ENCODE measurements at regions not wholly inside any gene's neighbourhood (a gene's known extent, or its start where the extent isn't known, plus 50 kb on each side); places are given as distances from the start of the nearest gene placed in this dataset.

DNA sequence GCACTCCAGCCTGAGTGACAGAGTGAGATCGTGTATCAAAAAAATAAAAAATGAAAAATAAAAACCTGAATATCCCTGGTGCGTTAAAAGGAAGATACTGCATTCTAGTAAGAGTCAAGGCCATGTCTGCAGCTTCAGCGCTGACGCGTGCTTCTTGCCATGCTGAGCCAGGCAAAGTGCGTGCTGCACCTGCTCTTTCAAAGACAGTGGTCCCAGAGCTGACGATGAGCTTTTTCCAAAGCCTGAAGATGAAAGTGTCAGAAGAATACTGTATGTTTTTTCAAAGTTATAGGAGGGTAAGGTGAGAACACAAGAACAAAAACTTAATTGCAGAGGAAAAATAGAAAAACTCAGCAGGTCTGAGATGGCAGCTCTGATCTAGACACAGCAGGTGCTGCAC is 115.1 kb downstream of the RNASET2 start:
- CTCF ChIA-PET = interaction anchor here (1.3 to 1.4 kb wide), 2 partner anchors 12 to 54 kb away, joined by 3 read pairs; no protein-coding TSS in a partner anchor
- no peak overlapping the region for H3K9ac ChIP-seq (replicated peaks; ENCODE audit: extremely low read depth, insufficient read depth, low read length)
- H2AFZ ChIP-seq (ENCODE audit: low read depth, low read length) = no peak overlapping the region
- no peaks in the 10 kb centered on the region for H3K27me3 ChIP-seq (ENCODE audit: control insufficient read depth in 2 of 2, insufficient read depth in 2 of 2, low read length in 2 of 2)
- no peaks in the 10 kb centered on the region for H4K20me1 ChIP-seq (replicated peaks; ENCODE audit: control insufficient read depth, extremely low read depth, insufficient read depth, low read length)
- intact Hi-C loops (cut with micrococcal nuclease) = no loop called here
- H3K4me1 ChIP-seq (ENCODE audit: control insufficient read depth, extremely low read depth, insufficient read depth, low read length) = no peaks in the 10 kb centered on the region
- TF ChIP-seq, protein P1, sequence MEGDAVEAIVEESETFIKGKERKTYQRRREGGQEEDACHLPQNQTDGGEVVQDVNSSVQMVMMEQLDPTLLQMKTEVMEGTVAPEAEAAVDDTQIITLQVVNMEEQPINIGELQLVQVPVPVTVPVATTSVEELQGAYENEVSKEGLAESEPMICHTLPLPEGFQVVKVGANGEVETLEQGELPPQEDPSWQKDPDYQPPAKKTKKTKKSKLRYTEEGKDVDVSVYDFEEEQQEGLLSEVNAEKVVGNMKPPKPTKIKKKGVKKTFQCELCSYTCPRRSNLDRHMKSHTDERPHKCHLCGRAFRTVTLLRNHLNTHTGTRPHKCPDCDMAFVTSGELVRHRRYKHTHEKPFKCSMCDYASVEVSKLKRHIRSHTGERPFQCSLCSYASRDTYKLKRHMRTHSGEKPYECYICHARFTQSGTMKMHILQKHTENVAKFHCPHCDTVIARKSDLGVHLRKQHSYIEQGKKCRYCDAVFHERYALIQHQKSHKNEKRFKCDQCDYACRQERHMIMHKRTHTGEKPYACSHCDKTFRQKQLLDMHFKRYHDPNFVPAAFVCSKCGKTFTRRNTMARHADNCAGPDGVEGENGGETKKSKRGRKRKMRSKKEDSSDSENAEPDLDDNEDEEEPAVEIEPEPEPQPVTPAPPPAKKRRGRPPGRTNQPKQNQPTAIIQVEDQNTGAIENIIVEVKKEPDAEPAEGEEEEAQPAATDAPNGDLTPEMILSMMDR (IDR thresholded peaks at IDR 0.05; ENCODE audit: extremely low read depth in 1 of 2, insufficient read depth in 1 of 2, low read depth in 1 of 2, low read length in 2 of 2) = no peak
- TF ChIP-seq MYC (IDR thresholded peaks at IDR 0.05; ENCODE audit: low read depth, low read length) (no peak), POLR2AphosphoS5 (IDR thresholded peaks at IDR 0.05; ENCODE audit: insufficient read depth, low read depth, low read length) (no peak), EZH2 (IDR thresholded peaks at IDR 0.05; ENCODE audit: borderline replicate concordance, low read depth, low read length, severe bottlenecking) (no peak), FOS (IDR thresholded peaks at IDR 0.05; ENCODE audit: borderline replicate concordance, insufficient read depth, low read length) (no peak), JUN (IDR thresholded peaks at IDR 0.05; ENCODE audit: borderline replicate concordance, insufficient read depth, insufficient read length, low read depth) (no peak), POLR2A (IDR thresholded peaks at IDR 0.05; ENCODE audit: low read depth, low read length) (no peak), GATA2 (IDR thresholded peaks at IDR 0.05; ENCODE audit: insufficient read depth, insufficient read length, low read depth, low read length) (no peak)
- TF ChIP-seq, protein P2, sequence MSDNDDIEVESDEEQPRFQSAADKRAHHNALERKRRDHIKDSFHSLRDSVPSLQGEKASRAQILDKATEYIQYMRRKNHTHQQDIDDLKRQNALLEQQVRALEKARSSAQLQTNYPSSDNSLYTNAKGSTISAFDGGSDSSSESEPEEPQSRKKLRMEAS (IDR thresholded peaks at IDR 0.05; ENCODE audit: insufficient read depth, insufficient read length) = no peak
- H3K4me3 ChIP-seq (replicated peaks in 1 of 3; ENCODE audit: insufficient read depth in 1 of 3, low read depth in 1 of 3, low read length in 3 of 3) = no peak overlapping the region
- dilution Hi-C loops (cut with MboI; ENCODE audit: extremely low pct_ligation_motif_present, low sequenced_read_pairs) = no loop called here
- POLR2A ChIA-PET = no interaction called here
- no peak overlapping the region for H3K4me2 ChIP-seq (ENCODE audit: insufficient read depth, low read length)
- no peak for DNase-seq (ENCODE audit: low read depth, low spot score)
- BruUV-seq (replicated peaks) = no TSS peak
- H3K36me3 ChIP-seq (ENCODE audit: control insufficient read depth in 2 of 2, extremely low read depth in 1 of 2, insufficient read depth in 2 of 2, low read length in 2 of 2) = no peaks in the 10 kb centered on the region
- H3K9me3 ChIP-seq (replicated peaks; ENCODE audit: control insufficient read depth, insufficient read depth, low read length) = no peaks in the 10 kb centered on the region
- no peaks in the 10 kb centered on the region for H3K79me2 ChIP-seq (ENCODE audit: control insufficient read depth, insufficient read depth, low read length)
- FAIRE-seq = no peak
- H3K27ac ChIP-seq (ENCODE audit: insufficient read depth, low read depth, low read length) = no peak overlapping the region
- H3K9me1 ChIP-seq (replicated peaks; ENCODE audit: control insufficient read depth, extremely low read depth, insufficient read depth, low read length) = no peaks in the 10 kb centered on the region

Measured in endothelial cell of umbilical vein (primary cell).